Activated CD4-positive, alpha-beta memory T cell treated with anti-CD3 and anti-CD28 coated beads for 36 hours (primary cell): ENCODE measurements at regions not wholly inside any gene's neighbourhood (a gene's known extent, or its start where the extent isn't known, plus 50 kb on each side); places are given as distances from the start of the nearest gene placed in this dataset.
"Not testable (repeated sequence)": the region's sequence is repeated elsewhere in the genome, so short reads cannot be mapped to it uniquely, and the experiment has no call there.

Experiments
- CTCF ChIA-PET: fragments of 350-600 bp; sonication (Branson Sonifier 250); formaldehyde crosslinking; loops from one replicate; lab custom pipeline; 2021; ENCODE audit warnings: antibody characterized with exemption, inconsistent platforms; lab: Charles Lee
- POLR2A ChIA-PET: fragments of 350-600 bp; sonication (Branson Sonifier 250); formaldehyde crosslinking; loops from one replicate; lab custom pipeline; 2021; ENCODE audit warnings: antibody characterized with exemption; lab: Charles Lee
- DNase-seq: peaks from one replicate; pipeline ENCODE4 v3.0.0-alpha.2; 2020
- H3K27ac Mint-ChIP-seq: one replicate; pipeline ENCODE4 v1.8.0; 2021; ENCODE audit warnings: mixed read lengths
- H3K27me3 Mint-ChIP-seq: one replicate; pipeline ENCODE4 v1.8.0; 2021; ENCODE audit warnings: mixed read lengths
- H3K36me3 Mint-ChIP-seq: one replicate; pipeline ENCODE4 v1.8.0; 2021; ENCODE audit warnings: mixed read lengths
- H3K4me1 Mint-ChIP-seq: one replicate; pipeline ENCODE4 v1.8.0; 2021; ENCODE audit warnings: low read depth, mixed read lengths
- H3K4me3 Mint-ChIP-seq: one replicate; pipeline ENCODE4 v1.8.0; 2021; ENCODE audit warnings: mild to moderate bottlenecking, mixed read lengths
- H3K9me3 Mint-ChIP-seq: one replicate; pipeline ENCODE4 v1.8.0; 2021; ENCODE audit warnings: mixed read lengths
- intact Hi-C: fragments of 100-400 bp; cut with micrococcal nuclease; formaldehyde crosslinking; loops from one replicate; pipeline ENCODE4 v1.15.1; 2023

DNA sequence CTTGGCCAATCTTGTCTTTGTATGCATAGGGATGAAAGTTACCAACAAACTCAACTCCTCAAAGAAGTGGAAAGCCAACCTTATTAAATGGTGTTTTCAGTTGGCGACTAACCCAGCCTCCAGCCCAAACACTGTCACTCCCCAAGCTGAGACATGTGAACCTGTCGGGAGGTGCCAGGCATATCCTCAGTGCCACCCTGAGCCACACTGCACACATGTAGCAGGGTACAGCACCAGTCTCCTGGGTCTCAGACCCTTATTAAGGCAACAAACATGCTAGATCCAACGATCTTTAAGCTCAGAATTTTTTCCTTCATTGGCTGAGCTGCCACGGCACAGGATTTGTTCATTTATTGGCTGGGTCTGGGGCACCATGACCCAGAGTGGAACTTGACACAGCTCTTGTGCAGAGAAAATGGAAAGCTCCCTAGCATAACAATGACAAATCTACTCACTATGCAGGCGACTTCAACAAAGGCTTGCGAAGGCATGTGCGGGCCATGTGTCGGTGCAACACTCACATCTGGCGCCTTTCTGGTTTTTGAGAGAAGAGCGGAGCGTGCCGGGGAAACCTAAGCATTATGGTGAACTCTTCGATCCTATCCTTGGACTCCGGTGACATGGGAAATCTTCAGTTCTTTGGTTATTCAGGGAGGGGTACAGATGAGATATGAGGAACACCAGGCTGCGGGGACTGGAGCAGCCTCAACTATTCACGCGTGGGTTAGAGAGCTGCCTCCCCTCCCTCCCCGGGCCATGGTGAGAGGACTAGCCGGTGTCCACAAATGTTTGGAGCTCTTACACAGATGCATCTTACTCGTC lies 190.1 kb downstream of the FAM43A start:
- no peak for DNase-seq
- no peak overlapping the region for H3K27ac Mint-ChIP-seq
- no peak overlapping the region for H3K4me3 Mint-ChIP-seq
- ChIA-PET POLR2A (no interaction called here), CTCF (no interaction called here)
- peaks cover 6% of the 10 kb centered on the region for H3K27me3 Mint-ChIP-seq
- no peaks in the 10 kb centered on the region for H3K36me3 Mint-ChIP-seq
- intact Hi-C loops: no loop called here
- peaks cover 11% of the 10 kb centered on the region for H3K4me1 Mint-ChIP-seq
- H3K9me3 Mint-ChIP-seq: no peaks in the 10 kb centered on the region

DNA sequence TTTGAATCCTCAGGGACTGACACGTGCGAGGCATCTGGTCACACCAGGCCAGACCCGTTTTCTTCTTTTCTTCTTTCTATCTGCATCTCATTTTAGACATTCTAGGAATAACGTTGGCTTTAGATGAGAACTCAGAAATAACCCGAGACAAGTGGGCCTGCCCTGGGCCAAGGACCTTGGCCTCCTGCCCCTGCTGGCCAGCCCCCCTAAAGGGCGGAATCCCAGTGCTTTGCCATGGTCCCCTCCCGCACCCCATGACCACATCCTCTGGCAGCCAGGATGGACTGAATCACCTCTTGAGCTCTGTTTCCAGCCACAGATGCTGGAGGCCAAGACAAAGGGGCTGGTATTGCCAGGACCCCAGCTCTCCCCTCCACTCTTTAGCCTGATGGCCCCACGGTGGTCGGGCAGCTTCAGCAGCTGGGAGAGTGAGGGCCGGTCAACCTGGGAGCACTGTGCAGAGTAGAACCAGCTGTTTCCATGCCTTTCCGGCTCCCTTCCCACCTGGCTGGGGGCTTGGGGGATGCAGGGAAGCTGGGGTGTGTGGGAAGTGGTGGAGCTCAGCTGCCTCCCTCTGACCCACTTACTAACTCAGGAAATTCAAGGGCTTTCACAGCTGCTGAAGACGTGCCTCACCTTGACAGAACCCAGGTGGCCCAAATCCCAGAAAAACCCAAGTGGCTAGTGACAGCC lies 190.9 kb downstream of the FAM43A start:
- Mint-ChIP-seq H3K9me3 (no peaks in the 10 kb centered on the region), H3K27ac (no peak overlapping the region), H3K27me3 (peaks cover 6% of the 10 kb centered on the region), H3K4me3 (no peak overlapping the region), H3K4me1 (peaks cover 11% of the 10 kb centered on the region), H3K36me3 (no peaks in the 10 kb centered on the region)
- intact Hi-C loops: no loop called here
- POLR2A ChIA-PET: no interaction called here
- no peak for DNase-seq
- CTCF ChIA-PET: no interaction called here

DNA sequence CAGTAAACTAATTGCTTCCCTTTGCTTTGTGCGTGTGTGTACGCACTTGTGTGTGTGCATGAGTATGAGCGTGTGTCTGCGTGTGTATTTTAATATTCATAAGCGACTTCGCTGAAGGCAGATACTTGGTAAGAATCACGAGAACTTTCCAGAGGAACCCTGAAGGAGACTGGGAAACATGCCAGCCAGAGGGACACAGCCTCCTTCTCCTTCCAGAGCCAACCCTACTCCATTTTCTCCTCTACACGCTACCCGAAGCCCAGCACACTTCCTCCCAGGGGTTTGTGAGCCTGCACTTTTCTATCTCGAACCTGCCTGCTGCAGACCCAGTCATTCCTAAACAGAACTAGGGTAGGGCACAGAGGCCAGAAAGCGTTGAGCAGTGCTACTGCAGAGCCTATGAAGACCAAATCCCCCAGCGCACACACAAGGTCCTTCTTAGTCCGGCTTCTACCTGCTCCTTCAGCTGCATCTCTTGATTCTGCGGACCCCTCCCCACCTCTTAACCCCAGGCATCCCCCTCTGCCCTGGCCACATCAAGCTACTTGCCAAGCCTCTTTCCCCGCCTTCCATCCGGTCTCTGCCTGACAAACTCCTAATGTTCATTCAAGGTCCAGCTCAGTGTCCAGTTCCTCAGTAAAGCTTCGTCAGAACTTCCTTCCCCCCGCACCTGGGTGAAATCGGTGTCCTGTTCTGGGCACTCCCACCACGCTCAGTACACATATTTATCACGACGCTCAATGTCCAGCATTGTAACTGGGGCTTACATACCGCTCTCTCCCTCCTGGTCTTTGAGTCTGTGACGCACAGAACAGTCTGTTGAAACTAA lies 191.8 kb downstream of the FAM43A start:
- no peak overlapping the region for H3K27ac Mint-ChIP-seq

DNA sequence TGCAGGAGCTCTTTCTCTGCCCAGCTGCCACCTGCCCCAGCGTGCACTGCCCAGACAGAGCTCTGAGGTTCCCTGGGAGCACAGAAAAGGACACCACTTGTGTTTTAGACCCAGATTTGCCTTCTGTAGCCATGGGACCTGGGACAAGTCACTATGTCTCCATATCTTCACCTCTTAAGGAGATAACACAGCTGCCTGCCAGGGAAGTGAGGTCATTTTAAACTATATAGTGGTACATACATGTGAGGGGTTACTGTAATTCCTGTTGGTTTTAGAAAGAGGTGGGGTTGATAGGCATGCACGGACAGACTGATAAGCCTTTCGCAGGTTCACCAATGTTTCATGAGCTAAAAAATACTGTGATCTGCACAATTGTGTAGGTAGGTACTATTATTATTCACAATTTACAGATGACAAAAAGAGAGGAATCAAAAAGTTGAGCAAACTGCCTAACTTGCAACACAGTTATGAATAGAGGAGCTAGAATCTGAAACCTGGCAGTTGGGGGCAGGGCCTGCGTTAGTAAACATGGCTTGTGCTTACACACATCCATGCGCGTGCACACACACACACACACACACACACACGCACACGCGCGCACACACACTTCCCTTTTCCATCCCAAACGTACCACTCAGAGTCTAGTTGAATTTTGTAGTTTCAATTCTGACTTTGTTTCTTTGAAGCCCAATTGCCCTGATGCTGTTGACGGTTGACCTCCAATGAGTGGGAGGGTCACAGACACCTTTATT lies 193.6 kb downstream of the FAM43A start:
- ChIA-PET POLR2A (no interaction called here), CTCF (no interaction called here)
- peaks cover 11% of the 10 kb centered on the region for H3K4me1 Mint-ChIP-seq
- no peak overlapping the region for H3K4me3 Mint-ChIP-seq
- peaks cover 2% of the 10 kb centered on the region for H3K36me3 Mint-ChIP-seq
- peaks cover 4% of the 10 kb centered on the region for H3K27me3 Mint-ChIP-seq
- DNase-seq: no peak
- intact Hi-C loops: no loop called here
- H3K9me3 Mint-ChIP-seq: peaks cover 7% of the 10 kb centered on the region
- no peak overlapping the region for H3K27ac Mint-ChIP-seq

More for the DNA sequence above, 191.8 kb downstream of the FAM43A start:
- ChIA-PET POLR2A (no interaction called here), CTCF (no interaction called here)
- Mint-ChIP-seq H3K27me3 (peaks cover 4% of the 10 kb centered on the region), H3K36me3 (no peaks in the 10 kb centered on the region), H3K4me1 (peaks cover 11% of the 10 kb centered on the region), H3K4me3 (no peak overlapping the region), H3K9me3 (no peaks in the 10 kb centered on the region)
- DNase-seq: no peak
- intact Hi-C loops: no loop called here

DNA sequence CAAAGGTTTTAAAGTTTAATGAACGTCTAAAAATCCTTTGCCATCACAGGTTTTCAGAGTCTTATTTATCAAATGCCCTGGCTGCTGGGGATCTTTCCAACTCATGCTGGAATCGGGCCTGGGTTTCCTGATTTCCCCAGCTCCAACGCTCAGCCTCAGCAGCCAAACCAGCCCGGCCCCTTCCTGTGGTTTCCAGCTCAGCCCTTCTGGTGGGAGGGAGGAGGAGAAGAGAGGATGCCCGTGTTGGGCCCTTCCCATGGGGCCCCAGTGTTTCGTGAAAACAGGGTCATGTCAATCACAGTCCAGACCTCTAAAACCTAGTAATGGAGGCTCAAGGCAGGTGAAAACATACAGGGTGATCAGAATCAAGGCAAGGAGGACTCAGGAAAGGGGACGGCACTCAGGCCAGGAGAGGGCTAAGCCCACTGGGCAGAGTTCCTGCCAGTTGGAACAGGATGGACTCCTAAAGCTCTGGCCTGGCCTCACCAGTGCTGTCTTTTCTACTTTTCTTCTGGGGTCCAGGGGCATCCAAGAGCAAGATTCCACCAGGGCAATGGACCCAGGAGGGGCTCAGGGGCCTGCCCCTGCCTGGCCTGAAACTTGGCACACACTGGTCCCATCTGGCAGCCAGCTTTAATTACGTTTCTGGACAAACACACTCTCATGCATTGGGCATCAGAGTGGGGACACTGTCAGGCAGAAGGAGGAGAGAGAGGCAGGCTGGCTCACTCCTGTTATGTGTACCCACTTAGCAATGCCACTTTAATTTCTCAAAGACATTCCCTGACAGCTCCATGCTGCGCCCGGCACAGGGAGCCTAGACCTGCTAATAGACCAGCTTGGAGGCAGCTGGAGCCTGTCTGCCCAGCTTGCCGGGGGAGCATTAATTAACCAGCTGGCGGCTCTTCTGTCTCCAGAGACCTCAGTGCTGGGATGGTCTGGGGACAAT lies 194.6 kb downstream of the FAM43A start:
- H3K27ac Mint-ChIP-seq: no peak overlapping the region
- H3K27me3 Mint-ChIP-seq: peaks cover 2% of the 10 kb centered on the region
- H3K36me3 Mint-ChIP-seq: peaks cover 2% of the 10 kb centered on the region
- H3K4me1 Mint-ChIP-seq: peaks cover 11% of the 10 kb centered on the region
- CTCF ChIA-PET: no interaction called here
- intact Hi-C loops: no loop called here
- H3K4me3 Mint-ChIP-seq: no peak overlapping the region
- peaks cover 14% of the 10 kb centered on the region for H3K9me3 Mint-ChIP-seq
- POLR2A ChIA-PET: no interaction called here
- no peak for DNase-seq

DNA sequence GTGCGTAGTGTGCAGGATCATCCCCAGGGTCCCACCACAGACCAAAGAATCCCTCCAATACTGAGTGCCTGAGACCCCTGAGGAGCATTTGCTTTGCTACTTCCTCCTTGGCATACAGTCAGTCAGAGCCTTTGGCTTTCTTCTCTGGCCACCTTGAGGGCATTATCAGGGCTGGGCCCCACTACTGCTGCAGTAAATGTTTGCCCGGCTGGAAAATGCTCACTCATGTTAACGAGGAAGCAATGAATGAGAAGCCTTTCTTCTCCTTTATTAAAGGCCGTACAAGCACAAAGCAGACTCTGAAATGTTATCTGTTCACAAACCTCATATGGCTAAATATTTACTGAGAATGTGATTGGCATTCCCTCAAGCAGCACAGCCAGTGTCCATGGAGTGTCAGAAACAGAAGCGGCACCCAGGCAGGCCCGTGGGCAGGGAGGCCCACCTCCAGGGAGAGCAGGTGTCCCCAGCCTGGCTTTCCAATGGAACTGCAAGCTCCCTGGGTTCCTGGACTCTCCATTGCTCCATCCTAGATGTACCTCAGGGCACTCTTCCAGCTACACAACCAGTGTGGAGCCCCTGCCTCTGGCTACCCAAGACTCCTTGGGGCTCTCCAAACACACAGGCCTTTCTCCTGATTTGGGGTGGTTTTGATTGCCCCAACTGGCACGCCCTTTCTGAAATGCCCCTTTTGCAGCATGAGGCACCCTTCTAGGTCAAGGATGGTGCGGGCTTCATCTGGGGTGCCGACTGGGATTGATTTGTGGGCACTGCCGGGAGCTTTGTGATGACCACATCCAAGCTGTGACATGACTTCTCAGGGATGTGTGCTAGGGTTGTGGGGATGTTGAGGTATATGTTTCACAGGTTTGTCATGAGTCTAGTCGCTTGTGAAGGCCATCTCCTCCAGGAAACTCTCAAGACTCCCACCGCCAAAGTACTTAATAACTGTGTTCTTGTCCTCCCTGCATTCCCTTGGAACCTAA lies 195.6 kb downstream of the FAM43A start:
- intact Hi-C loops: no loop called here
- H3K4me1 Mint-ChIP-seq: peaks cover 11% of the 10 kb centered on the region
- H3K4me3 Mint-ChIP-seq: no peak overlapping the region
- H3K9me3 Mint-ChIP-seq: peaks cover 14% of the 10 kb centered on the region
- no peak for DNase-seq
- H3K27me3 Mint-ChIP-seq: no peaks in the 10 kb centered on the region
- CTCF ChIA-PET: no interaction called here
- H3K36me3 Mint-ChIP-seq: peaks cover 2% of the 10 kb centered on the region
- H3K27ac Mint-ChIP-seq: no peak overlapping the region
- POLR2A ChIA-PET: no interaction called here

DNA sequence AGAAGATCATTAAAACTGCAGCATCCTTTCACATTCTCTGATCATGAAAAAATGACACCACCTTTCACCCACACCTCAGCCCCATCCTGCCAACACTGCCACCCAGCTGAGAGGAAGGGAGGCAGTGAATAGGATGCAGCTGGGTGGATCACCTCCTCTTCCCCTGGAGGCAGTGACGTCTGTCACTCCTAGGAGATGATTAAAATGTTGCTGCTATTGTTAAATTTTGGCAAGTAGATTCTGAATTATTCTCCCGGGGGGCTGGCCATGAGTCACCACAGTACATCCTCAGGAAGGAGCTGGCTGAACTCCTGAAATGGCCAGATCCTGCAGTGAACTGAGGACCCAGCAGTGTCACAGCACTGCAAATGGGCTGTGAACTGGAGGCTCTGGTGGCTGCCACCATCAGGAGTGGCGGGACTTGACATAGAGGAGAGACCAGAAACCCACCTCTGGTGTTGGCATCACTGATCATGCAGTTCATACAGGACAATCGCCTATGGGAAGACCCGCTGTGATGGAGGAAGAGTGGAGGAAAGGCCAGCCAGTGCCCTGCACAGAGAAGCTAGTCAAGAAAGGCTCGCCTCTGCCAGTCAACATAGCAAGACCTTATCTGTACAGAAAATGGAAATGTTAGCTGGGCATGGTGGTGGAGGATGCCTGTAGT lies 199.1 kb downstream of the FAM43A start:
- Mint-ChIP-seq H3K9me3 (peaks cover 22% of the 10 kb centered on the region), H3K36me3 (peaks cover 2% of the 10 kb centered on the region), H3K27ac (no peak overlapping the region), H3K4me3 (no peak overlapping the region), H3K27me3 (peaks cover 2% of the 10 kb centered on the region), H3K4me1 (peaks cover 4% of the 10 kb centered on the region)
- POLR2A ChIA-PET: no interaction called here
- DNase-seq: no peak
- CTCF ChIA-PET: no interaction called here
- intact Hi-C loops: no loop called here

DNA sequence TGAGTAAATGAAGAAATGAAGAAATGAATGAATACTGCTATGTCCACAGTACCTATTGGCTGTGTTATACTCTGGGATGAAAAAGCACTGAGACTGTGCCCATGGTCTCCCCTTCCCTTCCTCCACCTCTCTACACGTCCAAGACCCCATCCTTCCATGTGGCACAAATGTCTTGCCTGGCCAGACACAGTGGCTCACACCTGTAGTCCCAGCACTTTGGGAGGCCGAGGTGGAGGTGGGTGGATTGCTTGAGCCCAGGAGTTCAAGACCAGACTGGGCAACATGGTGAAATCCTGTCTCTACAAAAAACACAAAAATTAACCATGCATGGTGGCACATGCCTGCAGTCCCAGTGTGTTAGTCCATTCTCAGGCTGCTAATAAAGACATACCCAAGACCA lies 200.1 kb downstream of the FAM43A start:
- H3K9me3 Mint-ChIP-seq: peaks cover 22% of the 10 kb centered on the region
- peaks cover 2% of the 10 kb centered on the region for H3K27me3 Mint-ChIP-seq
- ChIA-PET CTCF (no interaction called here), POLR2A (no interaction called here)
- H3K27ac Mint-ChIP-seq: no peak overlapping the region
- intact Hi-C loops: no loop called here
- H3K36me3 Mint-ChIP-seq: peaks cover 2% of the 10 kb centered on the region
- no peak for DNase-seq
- H3K4me1 Mint-ChIP-seq: no peaks in the 10 kb centered on the region
- no peak overlapping the region for H3K4me3 Mint-ChIP-seq

DNA sequence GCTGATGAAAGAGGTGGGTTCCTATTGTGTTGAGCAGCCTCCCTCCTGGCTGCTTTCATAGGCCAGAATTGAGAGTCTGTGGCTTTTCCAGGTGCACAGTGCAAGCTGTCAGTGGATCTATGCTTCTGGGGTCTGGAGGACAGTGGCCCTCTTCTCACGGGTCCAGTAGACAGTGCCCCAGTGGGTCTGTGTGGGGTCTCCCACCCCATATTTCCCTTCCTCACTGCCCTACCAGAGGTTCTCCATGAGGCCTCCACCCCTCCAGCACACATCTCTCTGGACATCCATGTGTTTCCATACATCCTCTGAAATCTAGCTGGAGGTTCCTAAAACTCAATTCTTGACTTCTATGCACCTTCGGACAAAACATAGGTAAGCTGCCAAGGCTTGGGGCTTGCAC lies 201.2 kb downstream of the FAM43A start:
- H3K27me3 Mint-ChIP-seq: peaks cover 2% of the 10 kb centered on the region

DNA sequence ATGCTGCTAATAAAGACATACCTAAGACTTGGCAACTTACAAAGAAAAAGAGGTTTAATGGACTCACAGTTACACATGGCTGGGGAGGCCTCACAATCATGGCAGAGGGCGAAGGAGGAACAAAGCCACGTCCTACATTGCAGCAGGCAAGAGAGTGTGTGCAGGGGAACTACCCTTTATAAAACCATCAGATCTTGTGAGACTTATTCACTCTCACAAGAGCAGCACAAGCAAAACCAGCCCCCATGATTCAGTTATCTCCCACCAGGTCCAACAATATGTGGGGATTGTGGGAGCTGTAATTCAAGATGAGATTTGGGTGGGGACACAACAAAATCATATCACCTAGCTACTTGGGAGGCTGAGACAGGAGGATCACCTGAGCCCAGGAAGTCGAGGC lies 202.4 kb downstream of the FAM43A start:
- H3K4me1 Mint-ChIP-seq, CTCF ChIA-PET, H3K4me3 Mint-ChIP-seq, H3K27me3 Mint-ChIP-seq, intact Hi-C loops, POLR2A ChIA-PET, H3K27ac Mint-ChIP-seq, H3K36me3 Mint-ChIP-seq, DNase-seq: not testable (repeated sequence)
- H3K9me3 Mint-ChIP-seq: peaks cover 22% of the 10 kb centered on the region

More for the DNA sequence above, 201.2 kb downstream of the FAM43A start:
- DNase-seq: no peak
- no peak overlapping the region for H3K4me3 Mint-ChIP-seq
- POLR2A ChIA-PET: no interaction called here
- H3K27ac Mint-ChIP-seq: no peak overlapping the region
- no peaks in the 10 kb centered on the region for H3K4me1 Mint-ChIP-seq
- CTCF ChIA-PET: no interaction called here
- peaks cover 2% of the 10 kb centered on the region for H3K36me3 Mint-ChIP-seq
- intact Hi-C loops: no loop called here
- peaks cover 22% of the 10 kb centered on the region for H3K9me3 Mint-ChIP-seq
